AG09319 (cell line): ENCODE measurements at regions not wholly inside any gene's neighbourhood (a gene's known extent, or its start where the extent isn't known, plus 50 kb on each side); places are given as distances from the start of the nearest gene placed in this dataset.

Experiments used
- DNase-seq: peaks from one replicate; pipeline ENCODE4 v3.0.0-alpha.2; 2010; ENCODE audit warnings: low read depth; ENCODE audit errors: extremely low read depth
- CTCF ChIP-seq: IDR thresholded peaks from 2 replicates; pipeline ENCODE4 v1.5.1; 2011; ENCODE audit warnings: low read depth, mild to moderate bottlenecking, inconsistent platforms, low read length, moderate library complexity

DNA sequence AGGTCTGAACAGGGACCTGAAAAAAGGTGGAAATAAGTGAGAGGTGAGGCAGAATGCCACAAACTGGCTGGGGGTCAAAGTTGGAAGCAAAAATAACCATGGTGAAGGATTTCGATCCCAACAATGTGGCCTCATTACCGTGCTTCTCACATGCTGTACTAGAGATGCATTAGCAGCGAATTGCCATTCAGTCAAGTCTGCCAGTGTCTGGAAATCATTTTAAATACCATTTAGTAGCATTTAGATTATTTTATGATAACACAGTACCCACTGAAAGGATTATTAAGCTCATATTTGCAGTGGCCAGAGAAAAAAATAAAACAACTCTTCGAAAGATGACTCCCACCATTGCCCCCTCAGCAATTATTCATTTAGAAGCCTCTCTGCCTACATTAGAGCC lies 294.6 kb upstream of the SLC24A2 start:
- no peak for DNase-seq
- TF ChIP-seq CTCF: no peak

DNA sequence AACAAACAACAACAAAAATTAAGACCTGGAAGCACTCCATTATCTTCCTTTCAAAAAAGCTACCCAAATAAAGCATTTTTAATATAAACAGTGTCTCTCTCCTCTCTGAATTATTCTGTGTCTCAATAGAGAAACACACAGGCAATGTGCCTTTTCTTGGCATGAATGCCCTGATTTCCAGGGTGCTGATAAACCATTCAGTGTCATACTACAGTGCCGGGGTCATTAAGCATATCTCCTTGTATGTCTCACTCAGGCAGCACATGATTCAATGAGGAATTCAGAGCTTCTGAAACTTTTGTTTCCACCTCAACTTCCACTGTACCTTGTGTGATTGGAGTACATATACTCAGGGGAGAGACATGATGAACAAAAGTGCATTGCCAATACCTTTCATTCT lies 294.0 kb upstream of the SLC24A2 start:
- DNase-seq: no peak
- no peak for TF ChIP-seq CTCF

- TF ChIP-seq CTCF: no peak
- DNase-seq: no peak
These were observed 293.6 kb upstream of the SLC24A2 start for GRCh38 chr9:20082406-20082805.

GRCh38 chr9:20078246-20078645 lies 289.4 kb upstream of the SLC24A2 start:
- TF ChIP-seq CTCF: no peak
- no peak for DNase-seq

- TF ChIP-seq CTCF: no peak
- no peak for DNase-seq
These were observed 285.5 kb upstream of the SLC24A2 start for GRCh38 chr9:20074291-20074690.

DNA sequence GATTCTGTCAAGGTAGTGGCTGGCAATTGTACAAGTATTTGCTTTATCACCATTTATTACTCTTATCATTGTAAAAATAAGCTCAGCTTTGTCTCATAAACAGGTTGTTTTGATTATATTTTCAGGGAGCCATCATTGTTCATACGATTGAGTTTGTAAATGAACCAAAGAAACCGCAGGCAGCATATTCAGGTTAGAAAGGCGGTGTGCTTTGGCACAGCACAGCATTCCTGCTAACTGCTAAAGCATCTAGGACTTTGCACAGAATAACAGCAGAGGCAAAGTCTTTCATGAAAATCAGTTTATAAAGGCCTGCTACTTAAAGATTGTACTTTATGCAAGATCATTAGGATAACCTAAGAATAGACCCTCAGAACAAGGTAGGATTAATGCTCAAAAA lies 281.5 kb upstream of the SLC24A2 start:
- TF ChIP-seq CTCF: no peak

GRCh38 chr9:20065796-20066700 lies 277.2 kb upstream of the SLC24A2 start:
- no peak for TF ChIP-seq CTCF
- DNase-seq: no peak

More for the DNA sequence above, 281.5 kb upstream of the SLC24A2 start:
- no peak for DNase-seq
